ENCODE measurements at regions not wholly inside any gene's neighbourhood (a gene's known extent, or its start where the extent isn't known, plus 50 kb on each side); places are given as distances from the start of the nearest gene placed in this dataset.

DNA sequence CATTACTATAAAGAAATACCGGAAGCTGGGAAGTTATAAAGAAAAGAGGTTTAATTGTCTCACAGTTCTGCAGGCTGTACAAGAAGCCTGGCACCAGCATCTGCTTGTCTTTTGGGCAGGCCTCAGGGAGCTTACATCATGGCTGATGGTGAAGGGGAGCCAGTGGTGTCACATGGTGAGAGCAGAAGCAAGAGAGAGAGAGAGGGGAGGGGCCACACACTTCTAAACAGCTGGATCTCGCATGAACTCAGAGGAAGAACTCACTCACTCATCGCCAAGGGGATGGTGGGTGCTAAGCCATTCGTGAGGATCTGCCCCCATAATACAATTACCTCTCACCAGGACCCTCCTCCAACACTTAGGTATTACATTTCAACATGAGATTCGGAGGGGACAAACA, 51.8 kb upstream of the ANKRD34C start:
- no peak for DNase-seq (ENCODE audit: low read depth in 2 of 2)

DNA sequence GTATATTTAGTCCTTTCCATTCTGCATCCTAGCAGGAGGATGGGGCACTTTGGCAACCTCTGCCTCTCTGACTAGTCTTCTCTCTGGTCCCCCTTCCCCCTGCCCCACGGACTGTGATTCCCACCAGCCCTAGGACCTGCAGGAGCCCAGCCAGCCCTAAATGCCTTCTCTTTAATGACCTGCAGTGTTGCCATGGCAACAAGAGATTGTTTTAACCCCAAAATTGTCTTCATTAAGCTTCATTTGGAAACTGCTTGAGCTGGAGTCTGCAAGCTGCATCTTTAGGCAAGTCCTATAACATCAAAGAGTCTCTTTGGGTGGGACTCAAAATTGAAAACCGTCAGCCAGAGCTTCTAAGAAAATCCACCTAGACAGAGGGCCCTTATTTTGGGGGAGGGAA, 59.7 kb upstream of the ANKRD34C start:
- DNase-seq (ENCODE audit: low read depth in 2 of 2): no peak

DNA sequence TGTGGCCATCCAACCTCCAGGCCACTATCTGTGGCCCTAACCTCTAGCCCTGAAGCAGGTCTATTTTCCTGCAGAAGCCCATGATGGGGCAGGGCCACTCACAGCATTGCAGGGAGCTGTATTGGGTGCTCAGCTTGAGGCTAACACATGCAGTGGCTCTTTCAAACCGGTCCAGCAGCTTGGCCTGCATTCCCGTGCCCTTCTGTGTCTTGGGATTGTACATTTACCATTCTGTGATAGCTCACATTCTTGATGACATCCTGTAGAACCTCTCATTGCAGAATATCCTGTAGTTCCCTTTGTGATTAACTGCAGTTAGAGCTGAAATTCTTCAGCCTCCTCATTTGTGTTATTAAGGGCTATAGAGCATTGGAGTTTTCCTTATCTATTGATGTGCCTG, 60.8 kb upstream of the ANKRD34C start:
- DNase-seq (ENCODE audit: low read depth in 2 of 2): no peak

DNA sequence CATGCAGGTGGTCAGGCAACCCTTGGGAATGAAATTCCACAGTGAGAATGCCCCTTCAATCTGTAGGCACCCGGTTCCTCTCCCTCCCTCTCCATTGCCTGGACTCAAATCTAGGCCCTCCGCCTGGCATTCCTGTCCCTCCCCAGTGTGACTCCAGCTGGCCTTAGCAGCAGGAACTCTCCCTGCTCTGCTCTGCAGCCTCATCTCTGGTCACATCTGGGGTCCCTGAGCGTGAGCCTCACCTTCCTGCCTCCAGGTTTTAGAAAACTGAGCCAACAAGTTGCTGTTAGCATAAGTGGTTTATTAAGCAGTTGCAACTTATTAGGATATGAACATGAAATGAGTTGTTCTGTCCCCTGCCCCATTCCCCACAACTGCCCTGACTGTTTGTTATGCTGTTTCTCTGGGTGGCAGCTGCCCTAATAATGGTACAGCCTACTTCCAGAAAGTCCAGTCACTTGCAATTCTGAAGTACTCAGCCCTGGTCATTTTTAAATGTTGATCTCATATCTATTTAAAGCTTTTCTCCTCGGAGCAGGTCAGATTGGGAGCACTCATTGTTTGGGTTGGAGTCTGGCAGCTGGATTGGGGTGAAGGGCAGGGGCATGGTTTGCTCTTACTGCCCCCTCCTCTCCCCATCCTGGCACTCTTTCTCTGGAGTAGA, 63.0 kb upstream of the ANKRD34C start:
- DNase-seq (ENCODE audit: low read depth in 2 of 2): no peak

DNA sequence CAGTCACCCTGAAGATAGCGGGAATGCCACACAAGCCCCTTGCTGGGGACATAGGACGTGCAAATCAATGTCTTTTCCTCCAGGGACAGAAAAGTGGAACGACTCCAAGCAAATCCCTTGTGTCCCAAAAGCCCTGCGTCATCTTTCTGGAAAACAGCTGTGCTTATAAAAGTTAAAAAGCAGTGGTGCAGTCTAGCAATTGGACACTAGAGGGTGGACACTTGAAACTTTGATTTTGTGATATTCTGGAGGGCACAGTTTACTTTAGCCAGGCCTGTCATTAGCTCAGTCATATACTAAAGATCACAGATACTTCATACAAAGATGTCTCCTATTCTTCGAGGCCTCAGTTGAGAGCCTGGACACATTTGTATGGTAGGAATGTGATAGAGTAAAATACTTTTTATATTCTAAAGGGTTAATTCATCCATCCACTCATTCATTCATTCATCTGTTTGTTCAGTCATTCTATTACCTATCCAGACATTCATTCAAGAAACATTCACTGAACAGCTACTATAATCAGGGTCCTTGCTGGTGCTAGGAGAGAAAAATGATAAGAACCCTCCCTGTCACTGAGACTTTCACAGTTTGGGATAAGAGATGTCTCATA, 63.8 kb upstream of the ANKRD34C start:
- no peak for DNase-seq (ENCODE audit: low read depth in 2 of 2)

DNA sequence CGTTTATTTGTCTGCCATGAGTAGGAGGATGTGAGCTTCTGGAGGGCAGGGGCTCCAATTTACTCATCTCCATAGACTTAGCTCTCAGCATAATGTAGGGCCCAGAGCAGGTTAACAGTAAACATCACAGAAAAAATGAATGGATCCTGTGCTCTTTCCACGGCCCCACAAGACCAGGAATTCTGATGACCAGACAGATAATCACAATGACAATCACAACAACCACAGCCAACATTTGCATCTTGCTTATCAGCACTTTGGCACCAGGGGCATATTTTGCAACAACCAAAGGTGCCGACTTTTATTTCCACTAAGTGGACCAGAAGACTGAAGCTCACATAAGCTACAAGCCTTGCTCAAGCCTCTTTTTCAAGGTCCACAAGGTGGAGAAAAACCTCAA, 68.9 kb upstream of the ANKRD34C start:
- DNase-seq (ENCODE audit: low read depth in 2 of 2): no peak

DNA sequence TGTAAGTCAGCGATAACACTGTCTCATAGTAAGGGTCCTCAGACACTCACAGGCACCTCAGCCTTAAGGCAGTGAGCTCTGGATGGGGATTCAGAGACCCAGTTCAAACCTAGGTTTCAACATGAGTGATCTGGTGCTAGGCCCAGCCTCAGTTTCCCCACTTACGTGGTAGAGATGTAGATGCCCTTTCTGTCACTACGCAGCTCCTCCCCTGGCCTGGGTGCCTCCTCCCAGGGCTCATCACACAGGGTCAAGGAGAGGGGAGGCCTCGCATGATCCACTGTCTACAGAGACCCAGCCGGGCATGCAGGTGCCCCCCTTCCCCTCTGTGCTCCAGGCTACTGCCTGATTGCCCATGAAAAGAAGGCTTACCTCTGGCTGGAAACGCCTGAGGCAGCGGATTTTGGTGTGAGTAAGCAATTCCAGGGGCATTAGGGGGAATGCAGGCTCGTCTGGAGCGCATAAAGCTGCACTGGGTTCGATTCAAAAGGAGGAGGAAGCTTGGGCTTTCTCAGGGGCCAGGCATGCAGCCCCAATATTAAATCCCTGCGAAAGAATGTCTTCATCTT, 69.8 kb upstream of the ANKRD34C start:
- no peak for DNase-seq (ENCODE audit: low read depth in 2 of 2)

DNA sequence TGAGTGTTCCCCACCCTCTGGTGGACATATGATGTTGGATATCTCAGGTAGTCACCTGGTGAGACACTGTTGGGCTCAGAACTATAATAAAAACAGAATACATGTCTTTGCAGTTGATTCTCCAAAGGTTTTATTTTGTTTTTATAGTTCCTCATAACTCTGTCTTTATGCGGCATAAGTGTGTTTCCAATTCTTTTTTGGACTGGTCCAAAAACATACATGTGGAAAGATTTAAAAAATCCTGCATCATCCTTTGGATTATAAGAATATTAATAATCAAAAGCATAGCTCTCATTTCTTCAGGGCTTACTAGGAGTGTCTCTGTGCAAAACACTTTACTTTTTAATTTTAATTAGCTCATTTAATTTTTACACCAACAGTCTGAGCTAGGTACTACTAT, 71.0 kb upstream of the ANKRD34C start:
- no peak for DNase-seq (ENCODE audit: low read depth in 2 of 2)

DNA sequence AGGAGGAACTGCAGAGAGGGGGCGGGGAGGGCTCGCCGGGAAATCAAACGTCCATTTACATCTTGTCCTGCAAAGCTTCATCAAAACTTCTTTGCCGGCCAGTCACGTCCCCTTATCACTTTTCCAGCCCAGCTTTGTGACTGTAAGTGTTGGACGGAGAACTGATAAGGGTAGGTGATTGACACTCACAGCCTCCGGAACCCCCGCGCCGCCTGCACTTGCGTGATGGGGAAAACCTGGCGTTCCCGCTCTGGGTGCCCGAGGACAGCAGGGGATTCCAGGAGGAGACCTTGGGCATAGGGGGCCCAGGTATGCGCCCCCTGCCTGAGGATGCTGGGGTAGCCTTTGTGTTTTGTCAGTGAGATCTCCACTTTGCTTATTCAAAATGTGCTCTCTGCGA, 72.8 kb upstream of the ANKRD34C start:
- no peak for DNase-seq (ENCODE audit: low read depth in 2 of 2)

DNA sequence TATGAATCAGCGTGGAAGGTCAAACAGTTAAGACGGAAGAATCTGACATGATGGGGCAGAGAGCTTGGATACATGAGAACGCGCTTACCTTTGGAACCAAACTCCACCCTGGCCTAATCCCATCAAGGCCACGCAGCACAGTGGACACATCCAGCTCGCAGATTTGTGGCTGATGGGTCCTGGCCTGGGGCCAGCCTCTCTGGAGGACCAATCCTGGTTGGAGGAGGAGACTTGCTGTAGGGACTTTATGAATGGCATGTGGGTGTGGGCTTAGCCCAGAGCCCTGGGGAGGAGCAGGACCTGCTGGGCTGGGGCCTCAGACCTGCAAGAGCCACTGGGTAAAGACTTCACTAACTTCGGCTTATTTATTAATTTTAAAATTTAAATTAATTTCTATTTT, 73.4 kb upstream of the ANKRD34C start:
- DNase-seq (ENCODE audit: low read depth in 2 of 2): no peak

DNA sequence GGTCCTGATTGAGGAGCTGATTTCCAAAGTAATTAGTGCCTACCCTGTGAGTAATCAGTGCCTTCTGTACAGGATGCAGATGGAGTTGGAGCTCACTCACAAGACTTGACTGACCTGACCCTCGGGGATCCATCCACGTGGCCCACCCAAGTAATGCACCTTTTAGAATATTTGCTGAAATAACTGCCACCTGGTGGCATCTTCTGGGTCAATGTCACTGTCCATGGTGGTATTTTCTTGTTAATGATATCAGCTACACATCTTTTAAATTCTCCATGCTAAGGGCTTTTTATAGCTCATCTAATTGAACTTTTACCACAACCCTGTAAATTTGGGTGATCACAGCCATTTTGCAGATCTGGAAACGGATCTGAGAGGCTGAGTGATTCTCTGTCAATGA, 74.3 kb upstream of the ANKRD34C start:
- no peak for DNase-seq (ENCODE audit: low read depth in 2 of 2)

DNA sequence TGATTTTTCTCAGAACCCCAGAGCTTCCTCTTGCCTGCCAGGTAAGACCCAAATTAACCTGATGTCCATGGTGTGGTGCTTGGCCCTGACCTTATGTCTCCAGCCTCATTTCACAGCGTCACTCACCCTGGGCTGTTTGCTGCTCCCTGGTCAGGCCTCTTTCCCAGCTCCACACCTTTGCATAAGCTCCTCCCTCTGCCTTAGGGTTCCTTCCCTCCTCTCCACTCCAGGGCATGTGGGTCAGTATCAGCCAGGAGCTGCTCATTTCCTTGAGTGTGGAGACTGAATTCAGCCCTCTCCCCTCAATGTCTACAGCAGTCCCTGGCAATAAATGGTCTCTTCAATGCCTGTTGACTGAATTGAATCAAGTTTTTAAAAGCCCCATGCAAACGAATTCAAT, 75.6 kb upstream of the ANKRD34C start:
- DNase-seq (ENCODE audit: low read depth in 2 of 2): no peak

DNA sequence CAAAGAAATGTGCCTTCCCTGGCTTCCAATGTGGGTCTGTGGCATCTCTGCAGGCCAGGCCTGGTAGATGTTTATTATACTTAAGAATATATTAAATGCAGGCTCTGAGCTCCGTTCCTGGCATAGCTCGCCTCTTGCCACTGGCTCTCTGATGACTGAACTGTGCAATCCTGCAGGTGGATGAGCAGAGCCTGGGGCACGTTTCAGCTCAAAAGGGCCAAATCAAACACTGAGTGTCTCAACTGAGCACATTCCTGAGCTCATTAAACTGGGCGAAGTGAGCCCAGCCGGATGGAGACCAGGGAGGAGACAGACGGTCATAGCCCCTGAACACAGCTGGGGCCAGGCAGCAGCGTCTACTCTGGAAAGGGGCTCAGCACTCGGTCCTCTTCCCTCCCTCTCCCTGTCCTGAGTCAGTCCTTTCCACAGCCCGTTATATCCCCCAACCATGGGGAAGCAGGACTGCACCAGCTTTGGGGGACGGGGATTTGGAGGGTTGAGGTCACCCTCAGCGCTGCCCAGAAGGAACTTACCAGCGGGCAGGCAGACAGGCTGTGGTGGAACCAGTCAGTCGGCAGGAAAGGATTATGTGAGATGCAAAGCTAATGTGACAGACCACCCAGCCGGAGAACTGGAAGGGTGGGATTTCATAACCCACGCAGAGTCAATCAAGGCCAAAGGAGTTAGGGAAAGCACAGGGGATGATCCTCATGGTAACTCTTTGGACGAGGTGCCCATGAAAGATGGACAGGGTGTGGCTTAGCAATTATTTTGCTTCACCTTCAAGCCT, 77.4 kb upstream of the ANKRD34C start:
- no peak for DNase-seq (ENCODE audit: low read depth in 2 of 2)

DNA sequence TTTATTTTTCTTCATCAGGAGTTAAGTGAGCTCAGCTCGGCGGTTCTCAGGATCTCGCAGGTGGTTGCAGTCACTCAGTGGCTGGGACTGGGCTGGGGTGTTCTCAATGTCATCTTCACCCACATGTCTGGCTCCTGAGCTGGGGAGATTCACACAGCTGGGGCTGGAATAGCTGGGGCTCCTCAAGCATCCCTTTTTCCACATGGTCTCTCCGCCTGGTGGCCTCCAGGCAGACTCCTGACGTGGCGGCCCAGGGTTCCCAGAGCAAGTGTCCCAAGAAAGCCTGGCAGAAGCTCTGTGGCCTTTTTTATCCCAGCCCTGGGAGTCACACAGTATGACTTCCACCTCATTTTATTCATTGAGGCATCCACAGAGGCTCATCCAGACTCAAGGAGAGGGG, 84.1 kb upstream of the ANKRD34C start:
- no peak for DNase-seq (ENCODE audit: low read depth in 2 of 2)

DNA sequence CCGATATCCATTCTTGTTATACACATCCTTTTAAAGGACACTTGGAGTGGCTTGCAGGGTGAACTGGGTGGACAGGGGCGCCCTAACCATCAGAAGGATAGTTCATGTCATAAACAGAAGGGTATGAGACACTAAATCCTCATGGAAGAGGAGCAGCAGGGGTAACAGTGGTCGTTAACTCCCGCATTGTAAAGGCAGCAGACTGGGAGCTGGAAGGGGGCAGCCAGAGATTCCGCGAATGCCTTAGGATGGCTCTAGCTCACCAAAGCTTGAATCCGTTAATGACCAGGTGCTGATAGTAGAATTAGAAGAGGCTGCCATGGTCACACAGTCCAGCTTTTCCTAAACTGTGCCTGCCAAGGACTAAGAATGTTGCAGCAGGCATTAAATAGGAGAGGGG, 85.2 kb upstream of the ANKRD34C start:
- DNase-seq (ENCODE audit: low read depth in 2 of 2): no peak

DNA sequence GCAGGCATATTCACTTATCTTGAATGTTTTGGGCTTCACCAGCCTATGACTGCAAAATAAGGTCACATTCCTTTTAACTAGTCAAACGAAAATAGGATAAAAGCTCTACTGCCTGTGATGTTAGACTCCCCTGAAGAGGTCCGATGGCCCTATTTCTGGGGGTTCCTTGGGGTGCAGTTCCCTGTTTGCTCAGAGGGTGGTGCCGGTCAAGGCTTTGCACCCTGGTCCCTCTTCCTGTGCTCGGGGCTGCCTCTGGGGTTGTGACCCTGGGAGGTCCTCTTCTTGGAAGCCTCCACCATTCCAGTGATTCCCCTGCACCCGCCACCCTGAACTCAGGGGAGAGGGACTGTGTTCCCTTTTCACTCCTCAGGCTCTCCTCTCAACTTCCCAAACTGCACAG, 86.7 kb upstream of the ANKRD34C start:
- no peak for DNase-seq (ENCODE audit: low read depth in 2 of 2)

DNA sequence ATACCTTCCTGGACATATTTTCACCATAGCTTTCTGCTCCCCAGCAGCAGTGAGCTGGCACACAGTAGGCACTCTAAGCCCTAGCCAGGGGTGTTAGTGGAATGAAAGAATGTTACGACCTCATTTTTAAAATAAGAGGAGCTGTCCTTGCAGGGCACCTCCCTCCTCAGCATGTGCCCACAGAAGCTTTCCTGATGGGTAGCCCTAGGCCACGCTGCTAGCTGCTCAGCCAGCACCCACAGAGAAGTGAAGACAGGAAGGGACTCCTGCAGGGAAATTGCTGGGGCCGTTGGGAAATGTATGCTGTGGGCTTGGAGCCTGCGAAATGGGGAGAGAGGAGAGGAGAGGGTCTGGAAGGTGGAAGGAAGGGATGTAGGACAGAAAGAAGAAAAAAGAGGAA, 87.3 kb upstream of the ANKRD34C start:
- DNase-seq (ENCODE audit: low read depth in 2 of 2): no peak

DNA sequence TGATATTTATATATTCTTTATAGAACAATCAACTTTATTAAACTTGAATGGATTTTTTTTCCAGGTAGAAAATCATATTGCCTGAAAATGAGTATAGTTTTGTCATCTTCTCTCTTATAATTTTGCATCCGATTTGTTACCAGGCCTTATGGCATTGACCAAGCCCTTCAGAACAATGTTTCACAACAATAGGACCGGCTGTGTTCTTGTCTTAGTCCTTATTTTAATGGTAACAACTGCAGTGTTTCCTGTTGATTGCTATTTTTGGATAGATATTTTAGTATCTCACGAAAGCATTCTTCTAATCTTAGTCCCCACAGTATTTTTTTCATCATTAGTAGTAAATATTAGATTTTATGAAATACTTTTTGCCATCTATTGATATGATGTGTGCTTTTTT, 88.1 kb upstream of the ANKRD34C start:
- DNase-seq (ENCODE audit: low read depth in 2 of 2): no peak

DNA sequence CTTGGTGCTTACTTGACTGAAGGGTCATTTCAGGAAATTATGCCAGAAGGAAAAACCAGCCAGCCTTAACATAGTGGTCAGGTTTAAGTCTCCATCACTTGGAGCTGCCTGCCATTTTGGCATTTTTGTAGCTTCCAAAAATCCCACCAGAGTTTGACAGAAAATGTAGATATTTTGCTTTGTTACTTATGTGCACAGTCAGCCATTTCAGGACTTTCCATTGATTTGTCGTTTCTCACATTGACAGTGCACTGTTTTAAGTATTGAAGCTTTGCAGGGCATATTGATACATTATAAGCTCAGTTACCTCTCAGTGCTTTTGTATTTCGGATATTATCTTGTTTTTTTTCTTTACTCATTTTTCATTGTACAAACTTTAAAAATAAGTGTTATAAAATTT, 89.0 kb upstream of the ANKRD34C start:
- no peak for DNase-seq (ENCODE audit: low read depth in 2 of 2)

DNA sequence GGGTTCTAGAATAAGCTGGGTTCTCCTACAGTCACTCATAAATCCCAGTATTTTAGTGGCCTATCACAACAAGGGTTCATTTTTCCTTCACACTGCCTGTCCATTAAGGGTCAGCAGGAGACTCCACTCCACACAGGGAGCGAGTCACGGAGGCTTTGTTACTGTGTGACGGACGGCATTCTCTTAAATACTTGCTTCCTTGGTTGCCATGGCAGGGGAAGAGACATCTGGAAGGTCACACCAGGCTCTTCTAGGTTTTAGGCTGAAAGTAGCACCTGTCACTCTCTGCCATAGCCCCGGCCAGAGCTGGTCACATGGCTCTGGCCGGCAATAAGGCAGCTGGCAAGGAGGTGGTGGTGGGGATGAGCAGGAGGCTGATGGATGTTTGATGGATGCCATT, 89.4 kb upstream of the ANKRD34C start:
- DNase-seq (ENCODE audit: low read depth in 2 of 2): no peak

DNA sequence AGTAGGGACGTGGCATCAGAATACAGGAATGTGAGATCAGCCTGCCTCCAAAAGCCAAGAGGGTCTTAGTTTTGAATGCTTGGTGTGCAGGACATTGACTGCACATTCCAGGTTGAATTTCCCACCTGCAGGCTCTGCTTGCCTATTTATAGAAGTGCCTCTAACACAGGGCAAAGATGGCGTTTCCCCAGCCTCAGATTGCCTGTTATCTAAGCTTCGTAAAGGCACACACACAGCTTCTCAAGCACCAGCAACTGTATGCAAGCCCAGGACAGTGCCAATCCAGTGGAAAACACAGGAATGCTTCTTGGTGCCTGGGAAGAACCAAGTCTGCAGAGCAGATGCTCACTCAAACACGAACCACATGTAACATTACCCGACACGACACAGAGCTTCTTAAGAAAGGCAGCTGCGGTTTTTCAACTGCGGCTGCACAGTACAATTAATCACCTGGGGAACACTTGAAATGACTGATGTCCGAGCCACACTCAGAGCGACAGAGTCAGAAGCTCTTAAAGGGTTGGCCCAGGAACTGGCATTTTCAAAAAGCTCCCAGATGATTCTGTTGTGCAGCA, 90.0 kb upstream of the ANKRD34C start:
- DNase-seq (ENCODE audit: low read depth in 2 of 2): no peak

DNA sequence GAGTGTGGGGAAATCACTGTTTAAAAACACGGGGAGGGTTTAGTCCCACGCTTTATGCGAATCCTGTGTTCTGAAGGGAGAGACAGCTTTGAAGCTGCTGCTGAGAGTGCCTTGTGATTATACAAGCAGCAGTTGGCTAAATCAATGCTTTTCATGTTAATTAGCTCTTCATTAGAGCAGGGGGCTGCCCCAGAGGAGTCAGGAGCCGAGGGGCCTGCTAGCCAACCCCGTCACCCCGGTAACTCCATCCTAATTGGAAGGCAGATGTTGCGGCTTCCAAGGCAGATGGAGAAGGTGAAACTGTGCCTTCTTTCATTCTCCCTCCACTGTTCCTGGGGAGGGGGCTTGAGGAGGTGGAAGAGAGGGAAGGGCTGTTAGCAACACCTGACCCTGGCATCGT, 92.4 kb upstream of the ANKRD34C start:
- DNase-seq (ENCODE audit: low read depth in 2 of 2): no peak

DNA sequence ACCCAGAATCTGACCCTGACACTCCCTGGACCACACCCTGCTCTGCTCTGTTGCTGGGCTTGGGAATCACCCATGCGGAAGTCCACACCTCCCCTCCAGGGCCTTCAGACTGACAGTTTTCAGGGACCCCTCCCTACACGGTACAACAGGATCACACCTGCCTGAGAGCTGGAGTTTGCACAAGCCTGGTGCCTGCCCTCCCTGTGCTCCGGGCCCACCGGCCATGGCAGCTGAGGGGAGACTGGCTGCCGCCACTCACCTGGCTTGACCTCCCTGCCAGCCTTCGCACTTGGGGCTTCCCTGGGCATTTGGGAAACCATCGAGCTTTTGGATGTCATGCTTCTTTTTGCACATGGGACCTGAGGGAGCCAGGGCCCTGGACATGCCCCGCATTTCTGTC, 95.9 kb upstream of the ANKRD34C start:
- DNase-seq (ENCODE audit: low read depth in 2 of 2): no peak

Data from stimulated activated CD8-positive, alpha-beta memory T cell treated with anti-CD3 and anti-CD28 coated beads, Interleukin-7, amount 100 ng/mL, for 1 hour (primary cell).